Spleen (tissue), 11 donors: ENCODE measurements at regions not wholly inside any gene's neighbourhood (a gene's known extent, or its start where the extent isn't known, plus 50 kb on each side); places are given as distances from the start of the nearest gene placed in this dataset.

Experiments used
- DNase-seq: peaks from one replicate; pipeline ENCODE4 v3.0.0-alpha.2; 2020
- H3K27ac ChIP-seq, 8 donors: fragments of 200-600 bp; sonication (generic) in 7 of 8; 1 replicate in 4 of 8; 2 replicates in 4 of 8; pipeline versions ENCODE4 v1.5.0 to v1.8.0; 2016 to 2021; ENCODE audit warnings: inconsistent platforms in 4 of 8, mild to moderate bottlenecking in 4 of 8, moderate library complexity in 1 of 8
- H3K27me3 ChIP-seq, 7 donors: fragments of 200-600 bp; sonication (generic) in 6 of 7; replicated peaks in 1 of 7; 1 replicate in 4 of 7; 2 replicates in 3 of 7; pipeline versions ENCODE4 v1.5.0 to v1.8.0; 2016 to 2021; ENCODE audit warnings: inconsistent platforms in 3 of 7, mild to moderate bottlenecking in 1 of 7
- H3K36me3 ChIP-seq, 6 donors: fragments of 200-600 bp; sonication (generic) in 5 of 6; 1 replicate in 4 of 6; 2 replicates in 2 of 6; pipeline versions ENCODE4 v1.5.0 to v1.8.0; 2016 to 2021; ENCODE audit warnings: inconsistent platforms in 2 of 6
- H3K4me1 ChIP-seq, 6 donors: fragments of 200-600 bp; sonication (generic) in 5 of 6; 1 replicate in 3 of 6; 2 replicates in 3 of 6; pipeline versions ENCODE4 v1.5.0 to v1.8.0; 2016 to 2021; ENCODE audit warnings: inconsistent platforms in 3 of 6
- H3K4me3 ChIP-seq, 8 donors: fragments of 200-600 bp; sonication (generic) in 7 of 8; 1 replicate in 4 of 8; 2 replicates in 4 of 8; pipeline versions ENCODE4 v1.5.0 to v1.8.0; 2016 to 2021; ENCODE audit warnings: inconsistent platforms in 4 of 8, mild to moderate bottlenecking in 4 of 8, moderate library complexity in 2 of 8
- H3K9me3 ChIP-seq, 8 donors: fragments of 200-600 bp; sonication (generic) in 7 of 8; 1 replicate in 4 of 8; 2 replicates in 4 of 8; pipeline versions ENCODE4 v1.5.0 to v1.8.0; 2016 to 2021; ENCODE audit warnings: inconsistent platforms in 4 of 8
- POLR2A ChIP-seq, 3 donors: fragments of 450-650 bp; IDR thresholded peaks; one replicate each; pipeline ENCODE4 v1.5.1; 2017; ENCODE audit warnings: antibody characterized with exemption in 3 of 3, mild to moderate bottlenecking in 1 of 3
- POLR2AphosphoS5 ChIP-seq, 3 donors: sonication (generic); formaldehyde crosslinking; IDR thresholded peaks; one replicate each; pipeline ENCODE4 v1.5.1; 2017; ENCODE audit warnings: antibody characterized with exemption in 3 of 3
- WGBS, 5 donors: extraction: QIAGEN DNeasy Blood & Tissue Kit in 3 of 5; methylation state at CpG; one replicate each; pipeline versions ENCODE4 v1.1.5 to v1.1.7; 2013 to 2018; 5-methylcytosine and 5-hydroxymethylcytosine counted together
- intact Hi-C: fragments of 100-400 bp; cut with DNase I; formaldehyde crosslinking; loops from one replicate; pipeline ENCODE4 v1.15.0; 2023; ENCODE audit warnings: low total_unique reads
- TF ChIP-seq, protein P1 (sequence below), 11 experiments: fragments of 200-600 bp in 7 of 11; fragments of 450-650 bp in 4 of 11; sonication (generic) in 4 of 11; IDR thresholded peaks in 8 of 11; conservative IDR thresholded peaks in 3 of 11; 1 replicate in 7 of 11; 2 replicates in 4 of 11; pipeline versions ENCODE4 v1.4.0 to v1.8.0; 2016 to 2021; ENCODE audit warnings: antibody characterized with exemption in 11 of 11, inconsistent platforms in 4 of 11, mild to moderate bottlenecking in 1 of 11
- donor health status: healthy with polysubstance abuse.
- donor health status: DM: no; HTN: no; CAD: no; lungs with moderate emphysema.
- donor health status: DM: no; HTN: no; CAD: no.
- donor health status: Bipolar disorder and iron deficiency.
- donor health status: healthy.
- donor health status: DM: no; HTN: no; CAD: no.
- donor health status: DM: yes; HTN: yes; CAD: no.

DNA sequence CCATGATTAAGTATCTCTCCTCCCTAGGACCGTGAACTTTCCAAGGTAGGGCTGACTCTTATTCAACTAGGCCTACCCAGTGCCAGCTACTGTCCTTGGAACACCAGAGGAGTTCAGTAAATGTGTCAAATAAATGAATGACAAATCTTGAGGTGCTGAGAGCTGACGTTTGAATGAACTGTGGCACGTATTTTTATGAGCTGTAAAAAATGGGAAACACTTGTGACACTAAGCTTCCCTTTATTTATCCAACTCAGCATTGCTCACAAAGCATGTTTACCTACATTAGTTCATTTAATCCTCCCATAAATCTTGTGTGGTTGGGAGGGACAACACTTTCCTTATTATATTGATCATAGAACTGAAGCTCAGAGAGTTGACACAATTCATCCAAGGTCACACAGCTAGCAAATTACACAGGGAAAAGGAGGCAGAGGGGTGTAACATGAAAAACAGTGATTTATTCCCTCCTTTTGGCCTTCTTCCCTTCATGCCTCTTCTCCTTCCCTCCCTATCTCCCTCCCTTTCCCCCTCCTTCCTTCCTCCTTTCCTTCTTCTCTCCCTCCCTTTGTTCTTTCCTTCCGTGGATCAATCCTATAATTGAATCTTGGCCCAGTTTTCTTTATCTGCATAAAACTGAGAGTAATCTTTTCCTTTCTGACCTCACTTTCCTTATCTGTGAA lies 412.6 kb downstream of the DMRT2 start:
- H3K4me3 ChIP-seq = no peak overlapping the region
- TF ChIP-seq POLR2A (IDR thresholded peaks at IDR 0.05) (no peak), POLR2AphosphoS5 (IDR thresholded peaks at IDR 0.05) (no peak)
- TF ChIP-seq, protein P1, sequence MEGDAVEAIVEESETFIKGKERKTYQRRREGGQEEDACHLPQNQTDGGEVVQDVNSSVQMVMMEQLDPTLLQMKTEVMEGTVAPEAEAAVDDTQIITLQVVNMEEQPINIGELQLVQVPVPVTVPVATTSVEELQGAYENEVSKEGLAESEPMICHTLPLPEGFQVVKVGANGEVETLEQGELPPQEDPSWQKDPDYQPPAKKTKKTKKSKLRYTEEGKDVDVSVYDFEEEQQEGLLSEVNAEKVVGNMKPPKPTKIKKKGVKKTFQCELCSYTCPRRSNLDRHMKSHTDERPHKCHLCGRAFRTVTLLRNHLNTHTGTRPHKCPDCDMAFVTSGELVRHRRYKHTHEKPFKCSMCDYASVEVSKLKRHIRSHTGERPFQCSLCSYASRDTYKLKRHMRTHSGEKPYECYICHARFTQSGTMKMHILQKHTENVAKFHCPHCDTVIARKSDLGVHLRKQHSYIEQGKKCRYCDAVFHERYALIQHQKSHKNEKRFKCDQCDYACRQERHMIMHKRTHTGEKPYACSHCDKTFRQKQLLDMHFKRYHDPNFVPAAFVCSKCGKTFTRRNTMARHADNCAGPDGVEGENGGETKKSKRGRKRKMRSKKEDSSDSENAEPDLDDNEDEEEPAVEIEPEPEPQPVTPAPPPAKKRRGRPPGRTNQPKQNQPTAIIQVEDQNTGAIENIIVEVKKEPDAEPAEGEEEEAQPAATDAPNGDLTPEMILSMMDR (IDR thresholded peaks at IDR 0.05 in 8 of 11, conservative IDR thresholded peaks at IDR 0.05 in 3 of 11) = no peak
- intact Hi-C loops = no loop called here
- no peaks in the 10 kb centered on the region for H3K9me3 ChIP-seq
- 66 to 75% (median 70%) methylated on average over 4 of the region's 4 CpGs for WGBS, 5 donors
- peaks cover 0 to 5% (median 0%) of the 10 kb centered on the region in 7 donors for H3K27me3 ChIP-seq
- no peak for DNase-seq
- no peaks in the 10 kb centered on the region for H3K36me3 ChIP-seq
- H3K27ac ChIP-seq = no peak overlapping the region
- no peaks in the 10 kb centered on the region for H3K4me1 ChIP-seq

DNA sequence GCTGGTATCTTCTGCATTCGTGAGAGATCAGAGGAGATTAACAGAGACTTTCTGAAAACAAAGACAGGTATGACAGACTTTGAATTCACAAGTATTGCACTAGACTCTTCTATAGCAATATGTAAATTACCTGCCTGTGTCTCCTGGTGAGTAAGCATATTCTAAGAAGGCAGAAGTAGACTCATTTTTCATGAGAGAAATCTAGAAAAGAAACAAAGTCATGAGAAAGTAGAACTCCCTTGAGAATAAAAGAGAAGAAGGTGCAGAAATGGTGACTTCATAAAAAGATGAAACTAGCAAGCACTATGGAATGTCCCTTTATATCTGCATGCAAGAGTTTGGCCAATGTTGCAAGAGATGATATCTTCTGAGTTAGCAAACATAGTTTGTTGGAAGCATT lies 419.8 kb downstream of the DMRT2 start:
- DNase-seq = no peak
- H3K27ac ChIP-seq = no peak overlapping the region
- no peaks in the 10 kb centered on the region for H3K36me3 ChIP-seq
- H3K9me3 ChIP-seq = no peaks in the 10 kb centered on the region
- no peaks in the 10 kb centered on the region for H3K4me1 ChIP-seq
- intact Hi-C loops = no loop called here
- WGBS, 5 donors = 59 to 73% (median 67%) methylated on average over 1 of the region's 1 CpG
- no peak overlapping the region for H3K4me3 ChIP-seq
- TF ChIP-seq POLR2A (IDR thresholded peaks at IDR 0.05) = no peak
- no peak for TF ChIP-seq POLR2AphosphoS5 (IDR thresholded peaks at IDR 0.05)
- TF ChIP-seq, protein P1 (IDR thresholded peaks at IDR 0.05 in 8 of 11, conservative IDR thresholded peaks at IDR 0.05 in 3 of 11) = no peak
- H3K27me3 ChIP-seq = peaks cover 0 to 5% (median 0%) of the 10 kb centered on the region in 7 donors

DNA sequence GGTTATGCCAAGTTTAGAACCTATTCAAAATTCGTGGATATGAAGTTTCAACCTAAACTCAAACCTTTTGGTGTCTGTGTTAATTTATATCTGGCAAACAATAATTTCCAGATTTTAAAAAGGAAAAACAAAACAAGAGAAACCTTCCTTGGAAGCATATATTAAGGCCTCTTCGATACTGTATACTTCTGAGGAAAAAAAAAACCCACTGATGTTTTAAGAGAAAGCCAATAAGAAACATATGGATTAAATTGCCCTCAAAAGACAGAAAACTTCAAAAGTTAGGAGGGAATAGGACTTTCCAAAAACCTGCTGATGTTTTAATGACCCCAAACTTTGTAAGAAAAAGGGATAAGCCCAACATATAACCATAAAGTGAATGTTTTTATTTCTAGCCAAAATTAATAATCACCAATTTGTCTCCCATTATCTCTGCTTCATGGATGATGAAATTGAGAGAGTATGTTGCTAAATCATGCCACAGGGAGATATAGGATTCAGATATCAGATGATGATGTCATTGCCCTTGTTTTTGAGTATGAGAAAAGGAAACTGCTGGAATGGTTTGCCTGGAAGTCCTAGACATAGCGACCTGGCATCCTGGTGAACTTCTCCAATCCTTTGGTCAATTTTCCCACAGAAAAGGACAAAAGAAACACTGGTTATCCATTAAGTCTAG lies 423.9 kb downstream of the DMRT2 start:
- TF ChIP-seq, protein P1 (IDR thresholded peaks at IDR 0.05 in 8 of 11, conservative IDR thresholded peaks at IDR 0.05 in 3 of 11) = no peak
- no peak for TF ChIP-seq POLR2AphosphoS5 (IDR thresholded peaks at IDR 0.05)
- no peak for TF ChIP-seq POLR2A (IDR thresholded peaks at IDR 0.05)
- 31 to 52% (median 43%) methylated on average over 3 of the region's 3 CpGs for WGBS, 5 donors
- Histone ChIP-seq H3K27ac (no peak overlapping the region), H3K27me3 (no peaks in the 10 kb centered on the region), H3K4me1 (no peaks in the 10 kb centered on the region), H3K4me3 (no peak overlapping the region), H3K9me3 (no peaks in the 10 kb centered on the region), H3K36me3 (no peaks in the 10 kb centered on the region)
- DNase-seq = no peak
- intact Hi-C loops = no loop called here

DNA sequence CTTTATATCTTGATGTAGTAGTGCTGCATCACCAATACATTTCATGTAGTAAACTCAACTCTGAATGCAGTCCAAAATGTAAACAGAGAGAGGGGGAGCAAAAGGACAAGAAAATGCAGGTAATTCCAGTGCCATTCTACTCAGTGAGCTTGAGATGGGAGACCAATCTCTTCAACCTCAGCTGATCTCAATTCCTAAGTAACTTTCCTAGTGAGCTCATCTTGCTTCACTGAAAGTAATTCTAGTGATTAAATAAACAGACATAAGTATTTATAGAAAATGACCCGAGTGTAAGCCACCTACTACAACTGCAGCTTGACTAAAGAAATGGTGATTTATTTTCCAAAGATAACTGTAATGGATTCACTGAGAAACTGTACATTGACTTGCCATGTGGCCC lies 424.5 kb downstream of the DMRT2 start:
- intact Hi-C loops = no loop called here
- TF ChIP-seq POLR2AphosphoS5 (IDR thresholded peaks at IDR 0.05) (no peak), POLR2A (IDR thresholded peaks at IDR 0.05) (no peak)
- TF ChIP-seq, protein P1 (IDR thresholded peaks at IDR 0.05 in 8 of 11, conservative IDR thresholded peaks at IDR 0.05 in 3 of 11) = no peak
- H3K9me3 ChIP-seq = no peaks in the 10 kb centered on the region
- no peaks in the 10 kb centered on the region for H3K4me1 ChIP-seq
- no peak for DNase-seq
- no peak overlapping the region for H3K27ac ChIP-seq
- no peaks in the 10 kb centered on the region for H3K36me3 ChIP-seq
- 62 to 80% (median 65%) methylated on average over 1 of the region's 1 CpG for WGBS, 5 donors
- H3K4me3 ChIP-seq = no peak overlapping the region
- H3K27me3 ChIP-seq = no peaks in the 10 kb centered on the region
